ENCODE measurements at regions not wholly inside any gene's neighbourhood (a gene's known extent, or its start where the extent isn't known, plus 50 kb on each side); places are given as distances from the start of the nearest gene placed in this dataset.

- Histone ChIP-seq H3K36me3 (ENCODE audit: control insufficient read depth, insufficient read depth, low read length) (no peaks in the 10 kb centered on the region), H3K27me3 (ENCODE audit: control insufficient read depth, insufficient read depth, low read length) (no peaks in the 10 kb centered on the region), H3K9ac (ENCODE audit: low read length) (no peak overlapping the region), H3K9me3 (ENCODE audit: control insufficient read depth, insufficient read depth, low read depth, low read length) (no peaks in the 10 kb centered on the region), H3K4me1 (ENCODE audit: control insufficient read depth, insufficient read depth, low read length) (no peaks in the 10 kb centered on the region), H3K27ac (ENCODE audit: low read depth, low read length) (no peak overlapping the region), H3K4me3 (ENCODE audit: low read depth, low read length) (no peak overlapping the region)
Observed at GRCh38 chr4:66193487-66193886, 523.2 kb upstream of the EPHA5 start.

GRCh38 chr4:66187175-66187720 lies 517.0 kb upstream of the EPHA5 start:
- Histone ChIP-seq H3K9me3 (ENCODE audit: control insufficient read depth, insufficient read depth, low read depth, low read length) (no peaks in the 10 kb centered on the region), H3K4me3 (ENCODE audit: low read depth, low read length) (no peak overlapping the region), H3K4me1 (ENCODE audit: control insufficient read depth, insufficient read depth, low read length) (no peaks in the 10 kb centered on the region), H3K27ac (ENCODE audit: low read depth, low read length) (no peak overlapping the region), H3K9ac (ENCODE audit: low read length) (no peak overlapping the region), H3K36me3 (ENCODE audit: control insufficient read depth, insufficient read depth, low read length) (no peaks in the 10 kb centered on the region), H3K27me3 (ENCODE audit: control insufficient read depth, insufficient read depth, low read length) (no peaks in the 10 kb centered on the region)

GRCh38 chr4:66186095-66186494 lies 515.8 kb upstream of the EPHA5 start:
- Histone ChIP-seq H3K9ac (ENCODE audit: low read length) (no peak overlapping the region), H3K9me3 (ENCODE audit: control insufficient read depth, insufficient read depth, low read depth, low read length) (no peaks in the 10 kb centered on the region), H3K27ac (ENCODE audit: low read depth, low read length) (no peak overlapping the region), H3K4me3 (ENCODE audit: low read depth, low read length) (no peak overlapping the region), H3K27me3 (ENCODE audit: control insufficient read depth, insufficient read depth, low read length) (no peaks in the 10 kb centered on the region), H3K4me1 (ENCODE audit: control insufficient read depth, insufficient read depth, low read length) (no peaks in the 10 kb centered on the region), H3K36me3 (ENCODE audit: control insufficient read depth, insufficient read depth, low read length) (no peaks in the 10 kb centered on the region)

GRCh38 chr4:66182636-66183035 lies 512.3 kb upstream of the EPHA5 start:
- Histone ChIP-seq H3K9me3 (ENCODE audit: control insufficient read depth, insufficient read depth, low read depth, low read length) (no peaks in the 10 kb centered on the region), H3K9ac (ENCODE audit: low read length) (no peak overlapping the region), H3K27me3 (ENCODE audit: control insufficient read depth, insufficient read depth, low read length) (no peaks in the 10 kb centered on the region), H3K4me1 (ENCODE audit: control insufficient read depth, insufficient read depth, low read length) (0 out of 2 replicates have a peak, but pooled peaks cover 2% of the 10 kb centered on the region), H3K36me3 (ENCODE audit: control insufficient read depth, insufficient read depth, low read length) (no peaks in the 10 kb centered on the region), H3K4me3 (ENCODE audit: low read depth, low read length) (no peak overlapping the region), H3K27ac (ENCODE audit: low read depth, low read length) (no peak overlapping the region)

- H3K9me3 ChIP-seq (ENCODE audit: control insufficient read depth, insufficient read depth, low read depth, low read length): 0 out of 2 replicates have a peak, but pooled peaks cover 4% of the 10 kb centered on the region
- H3K36me3 ChIP-seq (ENCODE audit: control insufficient read depth, insufficient read depth, low read length): no peaks in the 10 kb centered on the region
- no peak overlapping the region for H3K27ac ChIP-seq (ENCODE audit: low read depth, low read length)
- H3K4me1 ChIP-seq (ENCODE audit: control insufficient read depth, insufficient read depth, low read length): 0 out of 2 replicates have a peak, but pooled peaks cover 2% of the 10 kb centered on the region
- H3K9ac ChIP-seq (ENCODE audit: low read length): no peak overlapping the region
- no peaks in the 10 kb centered on the region for H3K27me3 ChIP-seq (ENCODE audit: control insufficient read depth, insufficient read depth, low read length)
- H3K4me3 ChIP-seq (ENCODE audit: low read depth, low read length): no peak overlapping the region
Observed at GRCh38 chr4:66178906-66179305, 508.6 kb upstream of the EPHA5 start.

GRCh38 chr4:66169341-66169740 lies 499.1 kb upstream of the EPHA5 start:
- Histone ChIP-seq H3K9me3 (ENCODE audit: control insufficient read depth, insufficient read depth, low read depth, low read length) (peaks cover 16% of the 10 kb centered on the region), H3K36me3 (ENCODE audit: control insufficient read depth, insufficient read depth, low read length) (no peaks in the 10 kb centered on the region), H3K4me1 (ENCODE audit: control insufficient read depth, insufficient read depth, low read length) (no peaks in the 10 kb centered on the region), H3K27ac (ENCODE audit: low read depth, low read length) (no peak overlapping the region), H3K9ac (ENCODE audit: low read length) (no peak overlapping the region), H3K27me3 (ENCODE audit: control insufficient read depth, insufficient read depth, low read length) (no peaks in the 10 kb centered on the region), H3K4me3 (ENCODE audit: low read depth, low read length) (no peak overlapping the region)

GRCh38 chr4:66164869-66165268 lies 494.6 kb upstream of the EPHA5 start:
- no peaks in the 10 kb centered on the region for H3K27me3 ChIP-seq (ENCODE audit: control insufficient read depth, insufficient read depth, low read length)
- no peak overlapping the region for H3K9ac ChIP-seq (ENCODE audit: low read length)
- no peak overlapping the region for H3K4me3 ChIP-seq (ENCODE audit: low read depth, low read length)

GRCh38 chr4:66160606-66161005 lies 490.3 kb upstream of the EPHA5 start:
- no peaks in the 10 kb centered on the region for H3K4me1 ChIP-seq (ENCODE audit: control insufficient read depth, insufficient read depth, low read length)
- H3K36me3 ChIP-seq (ENCODE audit: control insufficient read depth, insufficient read depth, low read length): no peaks in the 10 kb centered on the region
- no peak overlapping the region for H3K27ac ChIP-seq (ENCODE audit: low read depth, low read length)
- no peaks in the 10 kb centered on the region for H3K27me3 ChIP-seq (ENCODE audit: control insufficient read depth, insufficient read depth, low read length)
- peaks cover 13% of the 10 kb centered on the region for H3K9me3 ChIP-seq (ENCODE audit: control insufficient read depth, insufficient read depth, low read depth, low read length)
- no peak overlapping the region for H3K9ac ChIP-seq (ENCODE audit: low read length)
- H3K4me3 ChIP-seq (ENCODE audit: low read depth, low read length): no peak overlapping the region

More at GRCh38 chr4:66164869-66165268, 494.6 kb upstream of the EPHA5 start:
- Histone ChIP-seq H3K27ac (ENCODE audit: low read depth, low read length) (no peak overlapping the region), H3K4me1 (ENCODE audit: control insufficient read depth, insufficient read depth, low read length) (no peaks in the 10 kb centered on the region), H3K36me3 (ENCODE audit: control insufficient read depth, insufficient read depth, low read length) (no peaks in the 10 kb centered on the region), H3K9me3 (ENCODE audit: control insufficient read depth, insufficient read depth, low read depth, low read length) (peaks cover 14% of the 10 kb centered on the region)

GRCh38 chr4:66157594-66157993 lies 487.3 kb upstream of the EPHA5 start:
- Histone ChIP-seq H3K36me3 (ENCODE audit: control insufficient read depth, insufficient read depth, low read length) (no peaks in the 10 kb centered on the region), H3K9ac (ENCODE audit: low read length) (no peak overlapping the region), H3K4me1 (ENCODE audit: control insufficient read depth, insufficient read depth, low read length) (no peaks in the 10 kb centered on the region)

GRCh38 chr4:66130042-66130441 lies 459.8 kb upstream of the EPHA5 start:
- no peaks in the 10 kb centered on the region for H3K4me1 ChIP-seq (ENCODE audit: control insufficient read depth, insufficient read depth, low read length)
- no peaks in the 10 kb centered on the region for H3K9me3 ChIP-seq (ENCODE audit: control insufficient read depth, insufficient read depth, low read depth, low read length)
- H3K4me3 ChIP-seq (ENCODE audit: low read depth, low read length): no peak overlapping the region
- H3K27ac ChIP-seq (ENCODE audit: low read depth, low read length): no peak overlapping the region
- H3K9ac ChIP-seq (ENCODE audit: low read length): no peak overlapping the region
- no peaks in the 10 kb centered on the region for H3K36me3 ChIP-seq (ENCODE audit: control insufficient read depth, insufficient read depth, low read length)
- no peaks in the 10 kb centered on the region for H3K27me3 ChIP-seq (ENCODE audit: control insufficient read depth, insufficient read depth, low read length)

More at GRCh38 chr4:66157594-66157993, 487.3 kb upstream of the EPHA5 start:
- Histone ChIP-seq H3K9me3 (ENCODE audit: control insufficient read depth, insufficient read depth, low read depth, low read length) (peaks cover 2% of the 10 kb centered on the region; the same call in 1 of the 2 replicates), H3K27me3 (ENCODE audit: control insufficient read depth, insufficient read depth, low read length) (no peaks in the 10 kb centered on the region), H3K4me3 (ENCODE audit: low read depth, low read length) (no peak overlapping the region), H3K27ac (ENCODE audit: low read depth, low read length) (no peak overlapping the region)

GRCh38 chr4:66123831-66124413 lies 453.6 kb upstream of the EPHA5 start:
- H3K9ac ChIP-seq (ENCODE audit: low read length): no peak overlapping the region
- H3K9me3 ChIP-seq (ENCODE audit: control insufficient read depth, insufficient read depth, low read depth, low read length): no peaks in the 10 kb centered on the region
- H3K4me3 ChIP-seq (ENCODE audit: low read depth, low read length): no peak overlapping the region
- no peaks in the 10 kb centered on the region for H3K36me3 ChIP-seq (ENCODE audit: control insufficient read depth, insufficient read depth, low read length)
- H3K27ac ChIP-seq (ENCODE audit: low read depth, low read length): no peak overlapping the region
- no peaks in the 10 kb centered on the region for H3K27me3 ChIP-seq (ENCODE audit: control insufficient read depth, insufficient read depth, low read length)
- H3K4me1 ChIP-seq (ENCODE audit: control insufficient read depth, insufficient read depth, low read length): no peaks in the 10 kb centered on the region
